ENCODE measurements at regions not wholly inside any gene's neighbourhood (a gene's known extent, or its start where the extent isn't known, plus 50 kb on each side); places are given as distances from the start of the nearest gene placed in this dataset.

DNA sequence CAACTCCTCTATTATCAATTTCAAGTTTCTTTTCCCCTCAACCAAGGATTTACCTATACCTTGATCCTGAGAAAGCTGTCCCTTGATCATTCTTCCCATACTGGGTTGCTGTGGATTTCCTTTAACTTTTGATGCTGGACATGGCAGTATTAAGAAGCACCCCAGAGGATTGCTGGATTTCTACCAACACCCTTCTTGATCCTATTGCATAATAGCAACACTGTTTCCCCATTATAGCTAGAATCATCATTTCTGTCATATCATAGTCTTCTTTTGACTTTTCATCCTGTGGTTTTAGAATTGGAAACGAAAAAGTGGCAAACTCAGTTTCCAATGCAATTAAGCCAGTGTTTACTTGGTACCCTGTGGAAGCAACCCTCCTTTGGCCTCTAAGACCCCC, 154.9 kb downstream of the ARRDC3 start:
- no peak for TF ChIP-seq CTCF (IDR thresholded peaks at IDR 0.05 in 8 of 11, conservative IDR thresholded peaks at IDR 0.05 in 3 of 11)
- no peak for TF ChIP-seq POLR2A (IDR thresholded peaks at IDR 0.05)

Measured in spleen (tissue), 7 donors.